Activated B cell treated with CpG ODN at 0.5 μM for 24 hours (primary cell): ENCODE measurements at regions not wholly inside any gene's neighbourhood (a gene's known extent, or its start where the extent isn't known, plus 50 kb on each side); places are given as distances from the start of the nearest gene placed in this dataset.

Experiments used
- ATAC-seq: fragments of 200-7000 bp; cut with Tn5 transposase; one replicate; pipeline ENCODE4 v1.10.0; 2021; ENCODE audit warnings: low read depth, mild to moderate bottlenecking, moderate library complexity
- CTCF ChIA-PET: fragments of 350-600 bp; sonication (Branson Sonifier 250); formaldehyde crosslinking; loops from one replicate; lab custom pipeline; 2021; ENCODE audit warnings: antibody characterized with exemption; lab: Charles Lee
- POLR2A ChIA-PET: fragments of 350-600 bp; sonication (Branson Sonifier 250); formaldehyde crosslinking; loops from one replicate; lab custom pipeline; 2021; ENCODE audit warnings: antibody characterized with exemption; lab: Charles Lee
- DNase-seq: peaks from one replicate; pipeline ENCODE4 v3.0.0; 2022
- H3K27ac Mint-ChIP-seq: one replicate; pipeline ENCODE4 v1.8.0; 2020; ENCODE audit warnings: mixed read lengths
- H3K27me3 Mint-ChIP-seq: one replicate; pipeline ENCODE4 v1.8.0; 2021; ENCODE audit warnings: mixed read lengths
- H3K36me3 Mint-ChIP-seq: one replicate; pipeline ENCODE4 v1.8.0; 2021; ENCODE audit warnings: low read depth, mixed read lengths
- H3K4me1 Mint-ChIP-seq: one replicate; pipeline ENCODE4 v1.8.0; 2021; ENCODE audit warnings: mixed read lengths
- H3K4me3 Mint-ChIP-seq: one replicate; pipeline ENCODE4 v1.8.0; 2020; ENCODE audit warnings: mild to moderate bottlenecking, mixed read lengths
- H3K9me3 Mint-ChIP-seq: one replicate; pipeline ENCODE4 v1.8.0; 2020; ENCODE audit warnings: mixed read lengths
- CTCF ChIP-seq: fragments of 200-600 bp; IDR thresholded peaks from one replicate; pipeline ENCODE4 v1.8.0; 2022; ENCODE audit warnings: antibody characterized with exemption, mild to moderate bottlenecking
- intact Hi-C: fragments of 100-400 bp; cut with micrococcal nuclease; formaldehyde crosslinking; loops from one replicate; pipeline ENCODE4 v1.15.1; 2024

GRCh38 chr1:234549447-234550021 is 60.4 kb downstream of the IRF2BP2 start:
- ChIA-PET CTCF (no interaction called here), POLR2A (no interaction called here)
- Mint-ChIP-seq H3K27me3 (no peaks in the 10 kb centered on the region), H3K4me1 (no peaks in the 10 kb centered on the region), H3K27ac (no peak overlapping the region), H3K4me3 (no peak overlapping the region), H3K36me3 (no peaks in the 10 kb centered on the region), H3K9me3 (no peaks in the 10 kb centered on the region)
- no peak for DNase-seq
- no peak for ATAC-seq
- intact Hi-C loops = no loop called here
- TF ChIP-seq CTCF = no peak

GRCh38 chr1:234546890-234547788 is 62.8 kb downstream of the IRF2BP2 start:
- CTCF ChIA-PET = no interaction called here
- intact Hi-C loops = no loop called here
- no peak for TF ChIP-seq CTCF

DNA sequence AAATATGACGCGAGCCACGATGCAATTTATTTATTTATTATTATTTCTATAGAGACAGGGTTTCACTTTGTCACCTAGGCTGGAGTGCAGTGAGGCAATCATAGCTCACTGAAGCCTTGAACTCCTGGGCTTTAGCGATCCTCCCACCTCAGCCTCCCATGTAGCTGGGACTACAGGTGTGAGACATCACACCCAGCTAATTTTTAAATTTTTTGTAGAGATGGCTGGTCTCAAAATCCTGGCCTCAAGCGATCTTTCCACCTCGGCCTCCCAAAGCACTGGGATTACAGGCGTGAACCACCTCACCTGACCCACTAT is 63.6 kb downstream of the IRF2BP2 start:
- no peak overlapping the region for H3K4me3 Mint-ChIP-seq
- peaks cover 4% of the 10 kb centered on the region for H3K27me3 Mint-ChIP-seq
- H3K4me1 Mint-ChIP-seq = no peaks in the 10 kb centered on the region
- TF ChIP-seq CTCF = no peak
- CTCF ChIA-PET = no interaction called here
- POLR2A ChIA-PET = no interaction called here
- ATAC-seq = no peak
- no peak for DNase-seq
- no peaks in the 10 kb centered on the region for H3K9me3 Mint-ChIP-seq
- no peak overlapping the region for H3K27ac Mint-ChIP-seq
- intact Hi-C loops = no loop called here
- H3K36me3 Mint-ChIP-seq = no peaks in the 10 kb centered on the region

More at GRCh38 chr1:234546890-234547788, 62.8 kb downstream of the IRF2BP2 start:
- no peak for DNase-seq
- Mint-ChIP-seq H3K27ac (no peak overlapping the region), H3K9me3 (no peaks in the 10 kb centered on the region), H3K36me3 (no peaks in the 10 kb centered on the region), H3K4me1 (no peaks in the 10 kb centered on the region), H3K27me3 (peaks cover 4% of the 10 kb centered on the region), H3K4me3 (no peak overlapping the region)
- ATAC-seq = no peak
- POLR2A ChIA-PET = no interaction called here

DNA sequence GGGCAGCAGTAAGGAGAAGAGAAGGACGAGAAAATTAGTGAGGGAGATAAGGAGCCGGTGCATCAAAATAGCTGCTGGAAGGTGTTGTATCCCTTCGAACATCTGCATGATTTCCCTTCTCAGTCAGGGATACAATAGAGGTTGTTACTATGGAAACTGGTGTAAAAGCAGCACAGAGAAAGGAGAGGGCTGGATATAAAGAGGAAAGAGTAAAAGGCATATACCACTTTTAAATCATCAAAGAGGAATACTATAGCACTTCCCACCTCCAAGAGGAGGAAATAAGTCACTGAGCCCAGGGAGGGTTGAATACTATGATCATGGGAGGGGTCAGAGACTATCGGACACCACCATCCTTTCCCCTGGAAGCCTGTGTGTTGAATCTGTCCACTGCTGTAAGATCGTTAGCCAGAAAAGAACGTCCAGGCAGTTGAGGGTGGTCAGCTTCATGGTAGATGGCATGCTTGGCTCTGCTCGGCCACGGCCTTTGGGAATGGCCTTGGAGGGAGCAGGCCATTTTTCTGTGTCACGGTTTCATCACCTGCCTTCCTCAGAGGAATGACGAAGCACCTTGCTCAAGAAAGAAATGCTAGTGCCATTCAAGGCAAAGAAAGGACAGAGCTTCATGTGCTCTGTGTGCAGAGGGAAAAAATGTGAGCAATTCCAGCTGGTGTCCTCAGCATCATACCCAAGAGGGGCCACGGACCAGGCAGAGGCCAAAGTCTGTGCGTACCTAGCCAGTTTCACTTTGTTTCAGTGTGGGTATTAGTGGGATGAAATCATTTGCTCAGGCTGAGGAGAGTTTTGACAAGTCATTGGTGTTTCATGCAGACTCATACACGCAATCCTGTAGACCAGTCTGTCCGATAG is 64.2 kb downstream of the IRF2BP2 start:
- Mint-ChIP-seq H3K27ac (no peak overlapping the region), H3K36me3 (no peaks in the 10 kb centered on the region), H3K27me3 (peaks cover 4% of the 10 kb centered on the region), H3K9me3 (no peaks in the 10 kb centered on the region), H3K4me3 (no peak overlapping the region), H3K4me1 (no peaks in the 10 kb centered on the region)
- POLR2A ChIA-PET = interaction anchor here (0.6 kb wide), 1 partner anchor 282 kb away, joined by 5 read pairs; no protein-coding TSS in a partner anchor
- intact Hi-C loops = loop anchor here (2.0 kb wide), 1 partner anchor 47 kb away; no protein-coding TSS in a partner anchor
- no peak for ATAC-seq
- no peak for DNase-seq
- no peak for TF ChIP-seq CTCF
- CTCF ChIA-PET = no interaction called here
